ENCODE measurements at regions not wholly inside any gene's neighbourhood (a gene's known extent, or its start where the extent isn't known, plus 50 kb on each side); places are given as distances from the start of the nearest gene placed in this dataset.

DNA sequence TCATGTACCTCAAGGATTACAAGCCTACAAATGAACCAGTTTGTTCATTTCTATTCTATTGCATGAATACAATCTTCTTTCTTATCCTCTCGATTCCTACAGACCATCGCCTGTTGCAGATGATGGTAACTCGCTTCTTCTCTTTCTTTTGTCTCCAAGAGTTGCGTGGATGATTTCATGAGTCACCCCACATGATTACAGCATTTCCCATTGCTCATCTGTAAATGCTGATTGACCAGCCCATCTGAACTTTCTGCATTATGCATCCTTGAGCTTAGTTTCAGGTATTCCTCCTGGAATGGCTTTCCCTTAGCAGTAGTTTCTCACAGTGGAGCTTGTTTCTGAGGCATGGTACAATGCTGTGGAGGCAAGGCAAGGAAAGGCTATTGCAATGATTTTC lies 109.6 kb upstream of the TOPAZ1 start:
- Histone ChIP-seq H3K27ac (ENCODE audit: low read length) (no peak overlapping the region), H3K36me3 (ENCODE audit: control insufficient read depth, insufficient read depth, low read length) (no peaks in the 10 kb centered on the region), H3K9me3 (ENCODE audit: control insufficient read depth, insufficient read depth, low read depth, low read length) (no peaks in the 10 kb centered on the region), H3K27me3 (ENCODE audit: control insufficient read depth, insufficient read depth, low read length) (no peaks in the 10 kb centered on the region), H3K4me3 (ENCODE audit: low read depth in 2 of 2, low read length in 2 of 2) (no peak overlapping the region), H3K4me1 (ENCODE audit: control insufficient read depth, insufficient read depth, low read length) (no peaks in the 10 kb centered on the region)
- intact Hi-C loops (cut with micrococcal nuclease; ENCODE audit: unreplicated experiment): no loop called here
- TF ChIP-seq, protein P1, sequence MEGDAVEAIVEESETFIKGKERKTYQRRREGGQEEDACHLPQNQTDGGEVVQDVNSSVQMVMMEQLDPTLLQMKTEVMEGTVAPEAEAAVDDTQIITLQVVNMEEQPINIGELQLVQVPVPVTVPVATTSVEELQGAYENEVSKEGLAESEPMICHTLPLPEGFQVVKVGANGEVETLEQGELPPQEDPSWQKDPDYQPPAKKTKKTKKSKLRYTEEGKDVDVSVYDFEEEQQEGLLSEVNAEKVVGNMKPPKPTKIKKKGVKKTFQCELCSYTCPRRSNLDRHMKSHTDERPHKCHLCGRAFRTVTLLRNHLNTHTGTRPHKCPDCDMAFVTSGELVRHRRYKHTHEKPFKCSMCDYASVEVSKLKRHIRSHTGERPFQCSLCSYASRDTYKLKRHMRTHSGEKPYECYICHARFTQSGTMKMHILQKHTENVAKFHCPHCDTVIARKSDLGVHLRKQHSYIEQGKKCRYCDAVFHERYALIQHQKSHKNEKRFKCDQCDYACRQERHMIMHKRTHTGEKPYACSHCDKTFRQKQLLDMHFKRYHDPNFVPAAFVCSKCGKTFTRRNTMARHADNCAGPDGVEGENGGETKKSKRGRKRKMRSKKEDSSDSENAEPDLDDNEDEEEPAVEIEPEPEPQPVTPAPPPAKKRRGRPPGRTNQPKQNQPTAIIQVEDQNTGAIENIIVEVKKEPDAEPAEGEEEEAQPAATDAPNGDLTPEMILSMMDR (IDR thresholded peaks at IDR 0.05): no peak
- TF ChIP-seq SIN3A (IDR thresholded peaks at IDR 0.05; ENCODE audit: borderline replicate concordance, insufficient read depth, low read depth, low read length) (no peak), TCF7L2 (IDR thresholded peaks at IDR 0.05; ENCODE audit: low read depth, low read length) (no peak), POLR2AphosphoS5 (IDR thresholded peaks at IDR 0.05; ENCODE audit: low read depth, low read length) (no peak)
- TF ChIP-seq, protein P2, sequence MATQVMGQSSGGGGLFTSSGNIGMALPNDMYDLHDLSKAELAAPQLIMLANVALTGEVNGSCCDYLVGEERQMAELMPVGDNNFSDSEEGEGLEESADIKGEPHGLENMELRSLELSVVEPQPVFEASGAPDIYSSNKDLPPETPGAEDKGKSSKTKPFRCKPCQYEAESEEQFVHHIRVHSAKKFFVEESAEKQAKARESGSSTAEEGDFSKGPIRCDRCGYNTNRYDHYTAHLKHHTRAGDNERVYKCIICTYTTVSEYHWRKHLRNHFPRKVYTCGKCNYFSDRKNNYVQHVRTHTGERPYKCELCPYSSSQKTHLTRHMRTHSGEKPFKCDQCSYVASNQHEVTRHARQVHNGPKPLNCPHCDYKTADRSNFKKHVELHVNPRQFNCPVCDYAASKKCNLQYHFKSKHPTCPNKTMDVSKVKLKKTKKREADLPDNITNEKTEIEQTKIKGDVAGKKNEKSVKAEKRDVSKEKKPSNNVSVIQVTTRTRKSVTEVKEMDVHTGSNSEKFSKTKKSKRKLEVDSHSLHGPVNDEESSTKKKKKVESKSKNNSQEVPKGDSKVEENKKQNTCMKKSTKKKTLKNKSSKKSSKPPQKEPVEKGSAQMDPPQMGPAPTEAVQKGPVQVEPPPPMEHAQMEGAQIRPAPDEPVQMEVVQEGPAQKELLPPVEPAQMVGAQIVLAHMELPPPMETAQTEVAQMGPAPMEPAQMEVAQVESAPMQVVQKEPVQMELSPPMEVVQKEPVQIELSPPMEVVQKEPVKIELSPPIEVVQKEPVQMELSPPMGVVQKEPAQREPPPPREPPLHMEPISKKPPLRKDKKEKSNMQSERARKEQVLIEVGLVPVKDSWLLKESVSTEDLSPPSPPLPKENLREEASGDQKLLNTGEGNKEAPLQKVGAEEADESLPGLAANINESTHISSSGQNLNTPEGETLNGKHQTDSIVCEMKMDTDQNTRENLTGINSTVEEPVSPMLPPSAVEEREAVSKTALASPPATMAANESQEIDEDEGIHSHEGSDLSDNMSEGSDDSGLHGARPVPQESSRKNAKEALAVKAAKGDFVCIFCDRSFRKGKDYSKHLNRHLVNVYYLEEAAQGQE (IDR thresholded peaks at IDR 0.05; ENCODE audit: insufficient read depth in 1 of 2, low read depth in 2 of 2, low read length in 1 of 2): no peak
- ATAC-seq: no peak
- CTCF ChIA-PET: no interaction called here
- POLR2A ChIA-PET: no interaction called here
- in situ Hi-C loops (cut with HindIII; ENCODE audit: low pct_unique_long_range_greater_than_20kb, low sequenced_read_pairs): no loop called here
- no peak for DNase-seq (ENCODE audit: low read depth, low spot score)
- no TSS peak for BruUV-seq (replicated peaks)

DNA sequence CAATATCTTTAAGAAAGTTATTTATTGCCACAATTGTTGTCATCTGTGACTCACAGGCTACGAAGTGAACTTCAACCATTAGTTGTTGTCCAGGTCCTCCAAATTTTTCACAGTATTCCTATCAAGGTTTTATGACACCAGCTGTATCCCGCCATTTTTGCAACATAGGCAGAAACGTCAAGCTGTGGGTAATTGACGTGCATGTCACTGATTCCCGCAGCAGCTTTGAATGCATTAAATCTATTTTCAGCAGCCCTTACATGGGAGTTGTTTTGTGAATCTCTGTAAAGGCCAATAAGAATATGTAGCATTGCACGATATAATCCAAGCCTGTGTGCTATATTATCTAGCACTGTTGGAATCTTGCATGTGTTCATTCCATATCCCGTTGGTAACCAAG lies 109.1 kb upstream of the TOPAZ1 start:
- Histone ChIP-seq H3K27ac (ENCODE audit: low read length) (no peak overlapping the region), H3K9me3 (ENCODE audit: control insufficient read depth, insufficient read depth, low read depth, low read length) (no peaks in the 10 kb centered on the region), H3K4me1 (ENCODE audit: control insufficient read depth, insufficient read depth, low read length) (no peaks in the 10 kb centered on the region), H3K4me3 (ENCODE audit: low read depth in 2 of 2, low read length in 2 of 2) (no peak overlapping the region), H3K27me3 (ENCODE audit: control insufficient read depth, insufficient read depth, low read length) (no peaks in the 10 kb centered on the region), H3K36me3 (ENCODE audit: control insufficient read depth, insufficient read depth, low read length) (no peaks in the 10 kb centered on the region)
- DNase-seq (ENCODE audit: low read depth, low spot score) (no peak), ATAC-seq (no peak)
- no TSS peak for BruUV-seq (replicated peaks)
- POLR2A ChIA-PET: no interaction called here
- intact Hi-C loops (cut with micrococcal nuclease; ENCODE audit: unreplicated experiment) (no loop called here), in situ Hi-C loops (cut with HindIII; ENCODE audit: low pct_unique_long_range_greater_than_20kb, low sequenced_read_pairs) (no loop called here)
- TF ChIP-seq, protein P1 (IDR thresholded peaks at IDR 0.05): no peak
- TF ChIP-seq, protein P2 (IDR thresholded peaks at IDR 0.05; ENCODE audit: insufficient read depth in 1 of 2, low read depth in 2 of 2, low read length in 1 of 2): no peak
- TF ChIP-seq TCF7L2 (IDR thresholded peaks at IDR 0.05; ENCODE audit: low read depth, low read length): no peak
- TF ChIP-seq POLR2AphosphoS5 (IDR thresholded peaks at IDR 0.05; ENCODE audit: low read depth, low read length): no peak
- no peak for TF ChIP-seq SIN3A (IDR thresholded peaks at IDR 0.05; ENCODE audit: borderline replicate concordance, insufficient read depth, low read depth, low read length)
- CTCF ChIA-PET: no interaction called here

Measured in Panc1 (cell line).